SIG-M5 treated with dmso at 0.1 percent for 504 hours (cell line): ENCODE measurements at regions not wholly inside any gene's neighbourhood (a gene's known extent, or its start where the extent isn't known, plus 50 kb on each side); places are given as distances from the start of the nearest gene placed in this dataset.
"Not testable (repeated sequence)": the region's sequence is repeated elsewhere in the genome, so short reads cannot be mapped to it uniquely, and the experiment has no call there.

Experiments used
- DNase-seq: peaks from one replicate; lab custom pipeline; 2025; ENCODE audit not compliant: unreplicated experiment; lab: John Stamatoyannopoulos, UW

- no peak for DNase-seq
Measured at GRCh38 chr10:36564433-36564832, 561.0 kb upstream of the ANKRD30A start.

GRCh38 chr10:36559412-36560400 lies 565.7 kb upstream of the ANKRD30A start:
- no peak for DNase-seq

- DNase-seq, result no peak
Measured at GRCh38 chr10:36556468-36556867, 568.9 kb upstream of the ANKRD30A start.

- no peak for DNase-seq
Measured at GRCh38 chr10:36555036-36555435, 570.4 kb upstream of the ANKRD30A start.

- DNase-seq, result no peak
Measured at GRCh38 chr10:36547965-36548364, 577.4 kb upstream of the ANKRD30A start.

- DNase-seq, result no peak
Measured at GRCh38 chr10:36542493-36542892, 582.9 kb upstream of the ANKRD30A start.

- no peak for DNase-seq
Measured at GRCh38 chr10:36540611-36541010, 584.8 kb upstream of the ANKRD30A start.

GRCh38 chr10:36538953-36539586 lies 586.3 kb upstream of the ANKRD30A start:
- DNase-seq, result no peak

- DNase-seq, result no peak
Measured at GRCh38 chr10:36534471-36535002, 590.9 kb upstream of the ANKRD30A start.

- no peak for DNase-seq
Measured at GRCh38 chr10:36533861-36534260, 591.5 kb upstream of the ANKRD30A start.

GRCh38 chr10:36533316-36533715 lies 592.1 kb upstream of the ANKRD30A start:
- DNase-seq, result no peak

- DNase-seq, result no peak
Measured at GRCh38 chr10:36531621-36532020, 593.8 kb upstream of the ANKRD30A start.

GRCh38 chr10:36526033-36526432 lies 599.4 kb upstream of the ANKRD30A start:
- DNase-seq, result no peak

- DNase-seq, result not testable (repeated sequence)
Measured at GRCh38 chr10:36524126-36524525, 601.3 kb upstream of the ANKRD30A start.

GRCh38 chr10:36519909-36520308 lies 605.5 kb upstream of the ANKRD30A start:
- no peak for DNase-seq

- DNase-seq, result no peak
Measured at GRCh38 chr10:36516281-36516680, 609.1 kb upstream of the ANKRD30A start.

GRCh38 chr10:36515319-36515718 lies 610.1 kb upstream of the ANKRD30A start:
- no peak for DNase-seq

- no peak for DNase-seq
Measured at GRCh38 chr10:36507715-36508114, 617.7 kb upstream of the ANKRD30A start.

- DNase-seq, result no peak
Measured at GRCh38 chr10:36506697-36507496, 618.5 kb upstream of the ANKRD30A start.

GRCh38 chr10:36506261-36506660 lies 619.1 kb upstream of the ANKRD30A start:
- no peak for DNase-seq

GRCh38 chr10:36504758-36505157 lies 620.6 kb upstream of the ANKRD30A start:
- peak; percentile 0 for DNase-seq
